HepG2 (cell line): ENCODE measurements at regions not wholly inside any gene's neighbourhood (a gene's known extent, or its start where the extent isn't known, plus 50 kb on each side); places are given as distances from the start of the nearest gene placed in this dataset.

Source experiments
- ATAC-seq: fragments of 200-7000 bp; cut with Tn5 transposase; 3 replicates; pipeline ENCODE4 v1.9.1; 2020; ENCODE audit warnings: mild to moderate bottlenecking, moderate library complexity
- BruUV-seq: library from RNA; stranded (reverse); fragments of 400-500 nt; replicated peaks from 2 replicates; lab custom pipeline; 2021; lab: Mats Ljungman, UMichigan
- CTCF ChIA-PET: fragments of 300-600 bp; formaldehyde crosslinking; extraction: SDS; loops from one replicate; lab custom pipeline; 2021; ENCODE audit warnings: low total read pairs, inconsistent platforms, low intra/inter-chr PET ratio; lab: Yijun Ruan, JAX
- POLR2A ChIA-PET: fragments of 350-600 bp; sonication (Branson Sonifier 250); formaldehyde crosslinking; loops from one replicate; lab custom pipeline; 2020; ENCODE audit warnings: antibody characterized with exemption, inconsistent platforms; lab: Yijun Ruan, JAX
- DNase-seq: peaks from one replicate; pipeline ENCODE4 v3.0.0-alpha.2; 2015; ENCODE audit warnings: low spot score
- FAIRE-seq: peaks from 3 replicates; lab custom pipeline; 2011; peaks lifted over from hg19 to GRCh38; lab: Jason Lieb, UNC
- H2AFZ ChIP-seq: one replicate; pipeline ENCODE4 v1.6.1; 2011; ENCODE audit warnings: low read length, inconsistent platforms
- H3K27ac ChIP-seq: fragments of 300-600 bp; 3 replicates; pipeline ENCODE4 v1.8.0; 2011; ENCODE audit warnings: mixed run types, mild to moderate bottlenecking, mixed read lengths, low read length, inconsistent platforms; ENCODE audit not compliant: insufficient read depth; ENCODE audit errors: extremely low read length
- H3K27me3 ChIP-seq, 2 experiments: fragments of 200-600 bp in 1 of 2; 2 replicates in 1 of 2; 3 replicates in 1 of 2; pipeline versions ENCODE4 v1.6.0 to v1.8.0; 2011; ENCODE audit warnings: low read length in 2 of 2, mild to moderate bottlenecking in 2 of 2, moderate library complexity in 2 of 2, inconsistent platforms in 1 of 2; ENCODE audit not compliant: insufficient read depth in 2 of 2, control insufficient read depth in 1 of 2
- H3K36me3 ChIP-seq, 2 experiments: fragments of 200-600 bp in 1 of 2; replicated peaks in 1 of 2; 2 replicates in 1 of 2; 3 replicates in 1 of 2; pipeline versions ENCODE4 v1.5.1 to v1.8.0; 2011; ENCODE audit warnings: low read length in 2 of 2, inconsistent platforms in 1 of 2; ENCODE audit not compliant: insufficient read depth in 2 of 2, control insufficient read depth in 1 of 2
- H3K4me1 ChIP-seq: 2 replicates; pipeline ENCODE4 v1.5.1; 2012; ENCODE audit warnings: low read length, inconsistent platforms; ENCODE audit not compliant: insufficient read depth
- H3K4me2 ChIP-seq: 2 replicates; pipeline ENCODE4 v1.6.0; 2011; ENCODE audit warnings: low read depth, low read length, inconsistent platforms
- H3K4me3 ChIP-seq, 3 experiments: fragments of 200-600 bp in 1 of 3; sonication (generic), shearing (Covaris generic) in 1 of 3; replicated peaks in 1 of 3; 2 replicates each; pipeline ENCODE4 v1.5.1; 2011 to 2016; ENCODE audit warnings: low read length in 3 of 3, inconsistent platforms in 2 of 3, low read depth in 2 of 3, mild to moderate bottlenecking in 2 of 3, control low read depth in 1 of 3, mixed read lengths in 1 of 3; ENCODE audit not compliant: insufficient read depth in 1 of 3
- H3K79me2 ChIP-seq: one replicate; pipeline ENCODE4 v1.6.1; 2011; ENCODE audit warnings: low read length, inconsistent platforms; ENCODE audit not compliant: insufficient read depth
- H3K9ac ChIP-seq: 2 replicates; pipeline ENCODE4 v1.6.0; 2011; ENCODE audit warnings: mild to moderate bottlenecking, low read depth, low read length, inconsistent platforms; ENCODE audit not compliant: insufficient read depth
- H3K9me3 ChIP-seq: 2 replicates; pipeline ENCODE4 v1.5.1; 2012; ENCODE audit warnings: mild to moderate bottlenecking, low read length
- H4K20me1 ChIP-seq: 2 replicates; pipeline ENCODE4 v1.6.0; 2011; ENCODE audit warnings: inconsistent platforms, mild to moderate bottlenecking, low read length, moderate library complexity; ENCODE audit not compliant: insufficient read depth
- ARID5B ChIP-seq: IDR thresholded peaks from 2 replicates; pipeline ENCODE4 v1.4.0; 2020; ENCODE audit warnings: mild to moderate bottlenecking, missing genetic modification reagents
- HHEX ChIP-seq: IDR thresholded peaks from 2 replicates; pipeline ENCODE4 v1.6.1; 2016; ENCODE audit warnings: control low read depth
- KDM3A ChIP-seq: IDR thresholded peaks from 2 replicates; pipeline ENCODE4 v1.6.1; 2018; ENCODE audit warnings: low read depth, missing compliant biosample characterization
- MED1 ChIP-seq: sonication (generic); formaldehyde crosslinking; IDR thresholded peaks from 2 replicates; pipeline ENCODE4 v1.4.0; 2020; ENCODE audit warnings: missing genetic modification reagents
- NR2C2 ChIP-seq: sonication (generic); formaldehyde crosslinking; IDR thresholded peaks from 2 replicates; pipeline ENCODE4 v1.4.0; 2020; ENCODE audit warnings: missing genetic modification reagents, mild to moderate bottlenecking, moderate library complexity, borderline replicate concordance
- TOPORS ChIP-seq: sonication (generic); formaldehyde crosslinking; IDR thresholded peaks from 2 replicates; pipeline ENCODE4 v1.8.0; 2023; ENCODE audit warnings: mild to moderate bottlenecking, missing genetic modification reagents
- ZGPAT ChIP-seq: IDR thresholded peaks from 2 replicates; pipeline ENCODE4 v1.6.1; 2016; ENCODE audit warnings: mild to moderate bottlenecking
- ZHX2 ChIP-seq, 2 experiments: sonication (generic) in 1 of 2; formaldehyde crosslinking in 1 of 2; IDR thresholded peaks; 2 replicates each; pipeline versions ENCODE4 v1.6.1 to v1.9.0; 2014 to 2022; ENCODE audit warnings: antibody characterized with exemption in 1 of 2, borderline replicate concordance in 1 of 2, inconsistent platforms in 1 of 2, low read depth in 1 of 2, missing genetic modification reagents in 1 of 2
- ZNF382 ChIP-seq: sonication (generic); formaldehyde crosslinking; IDR thresholded peaks from 2 replicates; pipeline ENCODE4 v1.5.0; 2020; ENCODE audit warnings: missing genetic modification reagents, mild to moderate bottlenecking, borderline replicate concordance
- ZNF484 ChIP-seq: sonication (generic); formaldehyde crosslinking; IDR thresholded peaks from 2 replicates; pipeline ENCODE4 v1.5.1; 2020; ENCODE audit warnings: mild to moderate bottlenecking, low read depth, missing genetic modification reagents, borderline replicate concordance
- ZNF567 ChIP-seq: sonication (generic); formaldehyde crosslinking; IDR thresholded peaks from 2 replicates; pipeline ENCODE4 v1.8.1; 2023; ENCODE audit warnings: mild to moderate bottlenecking, missing genetic modification reagents, borderline replicate concordance
- WGBS: methylation state at CpG from one replicate; pipeline ENCODE4 v1.1.6; 2017; ENCODE audit warnings: low lambda C conversion rate; 5-methylcytosine and 5-hydroxymethylcytosine counted together
- in situ Hi-C: cut with HindIII; loops from 2 replicates; pipeline ENCODE4 v1.10.0; 2017; ENCODE audit warnings: low pct_unique_long_range_greater_than_20kb; ENCODE audit not compliant: extremely low pct_ligation_motif_present
- intact Hi-C: fragments of 100-400 bp; cut with micrococcal nuclease; formaldehyde crosslinking; loops from one replicate; pipeline ENCODE4 v1.10.0; 2022; ENCODE audit not compliant: unreplicated experiment

DNA sequence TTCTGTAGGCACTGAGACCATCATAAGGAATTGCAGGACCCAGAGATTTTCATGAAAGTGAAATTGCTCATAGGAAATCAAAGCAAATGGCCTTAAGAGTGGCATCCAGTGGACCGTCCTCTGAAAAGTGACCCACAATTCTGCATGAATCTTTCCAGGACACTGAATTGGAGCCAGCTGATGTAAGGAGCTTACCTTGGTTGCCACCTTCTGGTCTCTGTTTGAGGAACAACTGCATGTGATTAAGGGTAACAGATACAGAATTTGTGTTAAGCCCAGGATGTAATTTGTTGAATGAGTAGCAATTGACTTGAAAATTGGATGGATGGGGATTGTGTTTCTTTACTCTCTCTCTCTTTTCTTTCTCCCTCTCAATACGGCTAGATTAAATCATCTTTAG is 49.9 kb upstream of the GAS1 start:
- POLR2A ChIA-PET: no interaction called here
- no peaks in the 10 kb centered on the region for H3K79me2 ChIP-seq
- WGBS: 4% methylated on average over 2 of the region's 2 CpGs
- DNase-seq: no peak
- intact Hi-C loops (no loop called here), in situ Hi-C loops (no loop called here)
- H3K4me1 ChIP-seq: no peaks in the 10 kb centered on the region
- no peaks in the 10 kb centered on the region for H3K9me3 ChIP-seq
- no TSS peak for BruUV-seq
- no peak overlapping the region for H3K4me2 ChIP-seq
- ATAC-seq: no peak
- CTCF ChIA-PET: no interaction called here
- FAIRE-seq: no peak
- no peak overlapping the region for H3K9ac ChIP-seq
- no peak overlapping the region for H3K4me3 ChIP-seq
- H2AFZ ChIP-seq: no peak overlapping the region
- H3K27me3 ChIP-seq: no peaks in the 10 kb centered on the region
- H4K20me1 ChIP-seq: no peaks in the 10 kb centered on the region
- H3K27ac ChIP-seq: no peak overlapping the region
- H3K36me3 ChIP-seq: no peaks in the 10 kb centered on the region
- TF ChIP-seq ZHX2 (IDR thresholded peaks at IDR 0.05; ENCODE audit: low read depth) (no peak), ZHX2 (CRISPR knock-in tag; IDR thresholded peaks at IDR 0.05; ENCODE audit: borderline replicate concordance) (no peak), ZGPAT (no peak), MED1 (CRISPR knock-in tag) (no peak), ZNF567 (CRISPR knock-in tag) (no peak), ARID5B (no peak), NR2C2 (CRISPR knock-in tag) (no peak), KDM3A (CRISPR knock-in tag) (no peak), ZNF484 (CRISPR knock-in tag) (no peak), TOPORS (no peak), ZNF382 (CRISPR knock-in tag) (no peak), HHEX (CRISPR knock-in tag) (no peak)
